Left lung (tissue), 4 donors: ENCODE measurements at regions not wholly inside any gene's neighbourhood (a gene's known extent, or its start where the extent isn't known, plus 50 kb on each side); places are given as distances from the start of the nearest gene placed in this dataset.

ENCODE experiments used
- ATAC-seq: fragments of 200-7000 bp; cut with Tn5 transposase; one replicate; pipeline ENCODE4 v1.9.1; 2020; ENCODE audit warnings: moderate library complexity
- DNase-seq, 4 donors: peaks; one replicate each; pipeline ENCODE4 v3.0.0-alpha.2; 2013 to 2020
- H3K27ac ChIP-seq, 2 donors: fragments of 200-600 bp; sonication (generic) in 1 of 2; one replicate each; pipeline versions ENCODE4 v1.5.0 to v1.8.0; 2020 to 2021
- H3K27me3 ChIP-seq, 2 donors: fragments of 200-600 bp; sonication (generic) in 1 of 2; one replicate each; pipeline versions ENCODE4 v1.5.0 to v1.8.0; 2020 to 2021
- H3K36me3 ChIP-seq, 2 donors: fragments of 200-600 bp; sonication (generic) in 1 of 2; one replicate each; pipeline versions ENCODE4 v1.5.0 to v1.8.0; 2020 to 2021
- H3K4me1 ChIP-seq, 2 donors: fragments of 200-600 bp; one replicate each; pipeline ENCODE4 v1.8.0; 2021
- H3K4me3 ChIP-seq, 2 donors: fragments of 200-600 bp; sonication (generic) in 1 of 2; one replicate each; pipeline versions ENCODE4 v1.5.0 to v1.8.0; 2020 to 2021; ENCODE audit warnings: mild to moderate bottlenecking in 1 of 2
- H3K9me3 ChIP-seq, 2 donors: fragments of 200-600 bp; sonication (generic) in 1 of 2; one replicate each; pipeline versions ENCODE4 v1.5.0 to v1.8.0; 2020 to 2021
- CTCF ChIP-seq, 2 donors: fragments of 200-600 bp; sonication (generic) in 1 of 2; IDR thresholded peaks; one replicate each; pipeline versions ENCODE4 v1.5.0 to v1.8.0; 2021; ENCODE audit warnings: antibody characterized with exemption in 2 of 2
- intact Hi-C, 2 donors: fragments of 100-400 bp; cut with DNase I; formaldehyde crosslinking; loops; one replicate each; pipeline versions ENCODE4 v1.11.2 to v1.14.2; 2022
- donor health status: DM: no; HTN: yes; CAD: no.
- donor health status: DM: no; HTN: no; CAD: no.

GRCh38 chr15:38817427-38818156 is 253.0 kb upstream of the RASGRP1 start:
- Histone ChIP-seq H3K36me3 (no peaks in the 10 kb centered on the region), H3K4me3 (no peak overlapping the region), H3K27me3 (no peaks in the 10 kb centered on the region), H3K27ac (no peak overlapping the region), H3K9me3 (no peaks in the 10 kb centered on the region), H3K4me1 (no peaks in the 10 kb centered on the region)
- TF ChIP-seq CTCF (IDR thresholded peaks at IDR 0.05), result peak; percentile 92 to 100
- peak; percentile 62 to 95 (median 80) for DNase-seq
- ATAC-seq, result peak; percentile 100
- intact Hi-C loops, result loop anchor here in 1 of 2 donors (10.0 kb wide), 1 partner anchor 177 kb away; no protein-coding TSS in a partner anchor

GRCh38 chr15:38818157-38818790 is 253.7 kb upstream of the RASGRP1 start:
- Histone ChIP-seq H3K27ac (no peak overlapping the region), H3K9me3 (no peaks in the 10 kb centered on the region), H3K36me3 (no peaks in the 10 kb centered on the region), H3K4me1 (no peaks in the 10 kb centered on the region), H3K4me3 (no peak overlapping the region), H3K27me3 (no peaks in the 10 kb centered on the region)
- no peak for DNase-seq
- intact Hi-C loops, result loop anchor here in 1 of 2 donors (10.0 kb wide), 1 partner anchor 177 kb away; no protein-coding TSS in a partner anchor
- no peak for ATAC-seq
- no peak for TF ChIP-seq CTCF (IDR thresholded peaks at IDR 0.05)

- intact Hi-C loops, result loop anchor here in 1 of 2 donors (10.0 kb wide), 1 partner anchor 175 kb away; no protein-coding TSS in a partner anchor
- no peak for TF ChIP-seq CTCF (IDR thresholded peaks at IDR 0.05)
- no peaks in the 10 kb centered on the region for H3K36me3 ChIP-seq
- no peaks in the 10 kb centered on the region for H3K9me3 ChIP-seq
- H3K4me3 ChIP-seq, result no peak overlapping the region
- no peak for DNase-seq
- no peak for ATAC-seq
- no peak overlapping the region for H3K27ac ChIP-seq
- H3K27me3 ChIP-seq, result no peaks in the 10 kb centered on the region
- H3K4me1 ChIP-seq, result no peaks in the 10 kb centered on the region
Observed at GRCh38 chr15:38819387-38819950, 254.9 kb upstream of the RASGRP1 start.

- H3K4me1 ChIP-seq, result no peaks in the 10 kb centered on the region
- no peak for ATAC-seq
- no peaks in the 10 kb centered on the region for H3K36me3 ChIP-seq
- H3K9me3 ChIP-seq, result no peaks in the 10 kb centered on the region
- H3K27ac ChIP-seq, result no peak overlapping the region
- no peak overlapping the region for H3K4me3 ChIP-seq
- H3K27me3 ChIP-seq, result no peaks in the 10 kb centered on the region
- no peak for TF ChIP-seq CTCF (IDR thresholded peaks at IDR 0.05)
- DNase-seq, result no peak
- intact Hi-C loops, result no loop called here
Observed at GRCh38 chr15:38823263-38823662, 258.6 kb upstream of the RASGRP1 start.

- Histone ChIP-seq H3K9me3 (no peaks in the 10 kb centered on the region), H3K4me1 (no peaks in the 10 kb centered on the region), H3K27me3 (no peaks in the 10 kb centered on the region), H3K4me3 (no peak overlapping the region), H3K36me3 (no peaks in the 10 kb centered on the region), H3K27ac (no peak overlapping the region)
- intact Hi-C loops, result no loop called here
- no peak for DNase-seq
- no peak for TF ChIP-seq CTCF (IDR thresholded peaks at IDR 0.05)
- ATAC-seq, result no peak
Observed at GRCh38 chr15:38824719-38825118, 260.1 kb upstream of the RASGRP1 start.
